Progenitor cell of endocrine pancreas (in vitro differentiated cells): ENCODE measurements at regions not wholly inside any gene's neighbourhood (a gene's known extent, or its start where the extent isn't known, plus 50 kb on each side); places are given as distances from the start of the nearest gene placed in this dataset.

Experiments
- DNase-seq: peaks from one replicate; pipeline ENCODE4 v3.0.0; 2021; ENCODE audit warnings: low spot score; ENCODE audit not compliant: unreplicated experiment
- H3K27ac Mint-ChIP-seq: 2 replicates; pipeline ENCODE4 v1.8.0; 2021; ENCODE audit warnings: mild to moderate bottlenecking, moderate library complexity, mixed read lengths
- H3K27me3 Mint-ChIP-seq: 2 replicates; pipeline ENCODE4 v1.8.0; 2021; ENCODE audit warnings: mixed read lengths
- H3K36me3 Mint-ChIP-seq: 2 replicates; pipeline ENCODE4 v1.8.0; 2022; ENCODE audit warnings: mixed read lengths; ENCODE audit not compliant: insufficient read depth
- H3K4me1 Mint-ChIP-seq: 2 replicates; pipeline ENCODE4 v1.8.0; 2021; ENCODE audit warnings: low read depth, mixed read lengths
- H3K4me3 Mint-ChIP-seq: 2 replicates; pipeline ENCODE4 v1.8.0; 2021; ENCODE audit warnings: low read depth, mild to moderate bottlenecking, moderate library complexity, mixed read lengths
- H3K9me3 Mint-ChIP-seq: 2 replicates; pipeline ENCODE4 v1.8.0; 2021; ENCODE audit warnings: low read depth, mixed read lengths
- TF ChIP-seq, protein P1 (sequence below): fragments of 200-600 bp; sonication (generic); IDR thresholded peaks from one replicate; pipeline ENCODE4 v1.5.0; 2021; ENCODE audit warnings: antibody characterized with exemption, mild to moderate bottlenecking; ENCODE audit not compliant: unreplicated experiment

- Mint-ChIP-seq H3K27ac (no peak overlapping the region), H3K36me3 (no peaks in the 10 kb centered on the region), H3K9me3 (peaks cover 33% of the 10 kb centered on the region), H3K27me3 (no peaks in the 10 kb centered on the region), H3K4me1 (peaks cover 3% of the 10 kb centered on the region), H3K4me3 (no peak overlapping the region)
- TF ChIP-seq, protein P1, sequence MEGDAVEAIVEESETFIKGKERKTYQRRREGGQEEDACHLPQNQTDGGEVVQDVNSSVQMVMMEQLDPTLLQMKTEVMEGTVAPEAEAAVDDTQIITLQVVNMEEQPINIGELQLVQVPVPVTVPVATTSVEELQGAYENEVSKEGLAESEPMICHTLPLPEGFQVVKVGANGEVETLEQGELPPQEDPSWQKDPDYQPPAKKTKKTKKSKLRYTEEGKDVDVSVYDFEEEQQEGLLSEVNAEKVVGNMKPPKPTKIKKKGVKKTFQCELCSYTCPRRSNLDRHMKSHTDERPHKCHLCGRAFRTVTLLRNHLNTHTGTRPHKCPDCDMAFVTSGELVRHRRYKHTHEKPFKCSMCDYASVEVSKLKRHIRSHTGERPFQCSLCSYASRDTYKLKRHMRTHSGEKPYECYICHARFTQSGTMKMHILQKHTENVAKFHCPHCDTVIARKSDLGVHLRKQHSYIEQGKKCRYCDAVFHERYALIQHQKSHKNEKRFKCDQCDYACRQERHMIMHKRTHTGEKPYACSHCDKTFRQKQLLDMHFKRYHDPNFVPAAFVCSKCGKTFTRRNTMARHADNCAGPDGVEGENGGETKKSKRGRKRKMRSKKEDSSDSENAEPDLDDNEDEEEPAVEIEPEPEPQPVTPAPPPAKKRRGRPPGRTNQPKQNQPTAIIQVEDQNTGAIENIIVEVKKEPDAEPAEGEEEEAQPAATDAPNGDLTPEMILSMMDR, result no peak
- no peak for DNase-seq
These were observed 739.0 kb downstream of the DTWD2 start for GRCh38 chr5:118249386-118249785.

DNA sequence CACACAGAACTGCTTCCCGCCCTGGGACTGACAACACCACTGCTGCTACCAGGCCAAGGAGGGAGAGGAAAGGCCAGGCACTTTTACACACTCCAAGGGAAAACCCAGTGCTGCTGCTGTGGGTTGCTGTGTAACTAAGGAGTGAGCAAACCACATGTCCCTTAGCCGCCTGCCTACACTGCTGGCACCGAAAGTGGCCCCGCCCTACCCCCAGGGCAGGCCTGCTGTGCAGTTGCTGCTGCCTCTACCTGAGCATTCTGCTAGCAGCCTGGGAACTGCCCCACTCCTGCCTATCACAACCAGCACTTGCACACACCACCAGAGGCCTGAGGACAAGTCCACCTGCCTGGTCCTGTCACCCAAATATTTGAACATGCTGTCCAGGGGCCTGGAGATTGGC lies 740.9 kb downstream of the DTWD2 start:
- TF ChIP-seq, protein P1, result no peak
- H3K27ac Mint-ChIP-seq, result no peak overlapping the region
- no peaks in the 10 kb centered on the region for H3K27me3 Mint-ChIP-seq
- H3K36me3 Mint-ChIP-seq, result no peaks in the 10 kb centered on the region
- H3K4me1 Mint-ChIP-seq, result peaks cover 1% of the 10 kb centered on the region
- H3K9me3 Mint-ChIP-seq, result peaks cover 33% of the 10 kb centered on the region
- no peak overlapping the region for H3K4me3 Mint-ChIP-seq
- no peak for DNase-seq

- no peaks in the 10 kb centered on the region for H3K36me3 Mint-ChIP-seq
- no peak overlapping the region for H3K27ac Mint-ChIP-seq
- no peaks in the 10 kb centered on the region for H3K27me3 Mint-ChIP-seq
- DNase-seq, result no peak
- peaks cover 6% of the 10 kb centered on the region for H3K9me3 Mint-ChIP-seq
- TF ChIP-seq, protein P1, result no peak
- H3K4me3 Mint-ChIP-seq, result no peak overlapping the region
- H3K4me1 Mint-ChIP-seq, result peaks cover 5% of the 10 kb centered on the region
These were observed 744.7 kb downstream of the DTWD2 start for GRCh38 chr5:118243613-118244012.

- no peaks in the 10 kb centered on the region for H3K36me3 Mint-ChIP-seq
- no peak for DNase-seq
- H3K27ac Mint-ChIP-seq, result no peak overlapping the region
- TF ChIP-seq, protein P1, result no peak
- H3K4me1 Mint-ChIP-seq, result peaks cover 5% of the 10 kb centered on the region
- H3K4me3 Mint-ChIP-seq, result no peak overlapping the region
- H3K27me3 Mint-ChIP-seq, result no peaks in the 10 kb centered on the region
- peaks cover under 1% of the 10 kb centered on the region for H3K9me3 Mint-ChIP-seq
These were observed 745.3 kb downstream of the DTWD2 start for GRCh38 chr5:118243068-118243467.

DNA sequence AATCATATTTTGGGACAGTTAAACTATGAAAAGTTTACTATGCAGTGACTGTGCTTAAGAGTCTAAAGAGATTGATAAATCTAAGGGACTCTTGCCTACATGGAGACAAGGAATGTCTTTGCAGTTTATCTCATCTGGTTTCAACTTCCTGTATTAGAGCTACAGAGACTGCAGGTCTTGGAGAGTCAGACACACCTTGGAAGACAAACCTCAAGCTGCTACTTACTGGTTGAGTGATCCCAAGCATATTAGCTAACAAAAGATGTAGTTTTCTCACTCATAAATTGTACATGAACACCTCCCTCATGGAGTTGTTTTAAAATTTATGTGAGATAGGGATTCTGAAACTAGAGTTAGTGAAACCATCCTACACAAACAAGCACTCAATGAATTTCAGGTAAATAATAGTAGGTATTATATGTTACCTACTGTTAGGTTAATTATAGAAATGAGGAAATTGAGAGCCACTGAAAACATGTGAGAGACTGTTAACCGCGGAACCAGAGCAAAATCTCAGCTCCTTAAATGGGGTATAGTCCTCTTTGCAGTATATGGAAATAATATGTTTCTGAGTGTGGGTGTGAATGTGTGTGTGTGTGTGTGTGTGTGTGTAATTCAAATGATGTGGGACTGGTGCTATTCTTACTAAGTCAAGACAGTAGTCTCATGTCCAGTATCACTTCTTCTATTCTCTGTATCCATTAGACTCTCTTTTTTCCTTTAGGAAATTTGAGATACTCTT lies 752.1 kb downstream of the DTWD2 start:
- Mint-ChIP-seq H3K4me1 (no peaks in the 10 kb centered on the region), H3K9me3 (no peaks in the 10 kb centered on the region), H3K4me3 (no peak overlapping the region), H3K36me3 (no peaks in the 10 kb centered on the region), H3K27ac (no peak overlapping the region), H3K27me3 (no peaks in the 10 kb centered on the region)
- no peak for DNase-seq
- TF ChIP-seq, protein P1, result no peak
